NCI-H82 treated with DMSO at 0.1 percent for 48 hours (cell line): ENCODE measurements at regions not wholly inside any gene's neighbourhood (a gene's known extent, or its start where the extent isn't known, plus 50 kb on each side); places are given as distances from the start of the nearest gene placed in this dataset.

Experiments used
- DNase-seq: peaks from one replicate; lab custom pipeline; 2025; ENCODE audit not compliant: unreplicated experiment; lab: John Stamatoyannopoulos, UW

- DNase-seq: no peak
Measured at GRCh38 chr2:45180779-45181178, 171.5 kb upstream of the SIX2 start.

DNA sequence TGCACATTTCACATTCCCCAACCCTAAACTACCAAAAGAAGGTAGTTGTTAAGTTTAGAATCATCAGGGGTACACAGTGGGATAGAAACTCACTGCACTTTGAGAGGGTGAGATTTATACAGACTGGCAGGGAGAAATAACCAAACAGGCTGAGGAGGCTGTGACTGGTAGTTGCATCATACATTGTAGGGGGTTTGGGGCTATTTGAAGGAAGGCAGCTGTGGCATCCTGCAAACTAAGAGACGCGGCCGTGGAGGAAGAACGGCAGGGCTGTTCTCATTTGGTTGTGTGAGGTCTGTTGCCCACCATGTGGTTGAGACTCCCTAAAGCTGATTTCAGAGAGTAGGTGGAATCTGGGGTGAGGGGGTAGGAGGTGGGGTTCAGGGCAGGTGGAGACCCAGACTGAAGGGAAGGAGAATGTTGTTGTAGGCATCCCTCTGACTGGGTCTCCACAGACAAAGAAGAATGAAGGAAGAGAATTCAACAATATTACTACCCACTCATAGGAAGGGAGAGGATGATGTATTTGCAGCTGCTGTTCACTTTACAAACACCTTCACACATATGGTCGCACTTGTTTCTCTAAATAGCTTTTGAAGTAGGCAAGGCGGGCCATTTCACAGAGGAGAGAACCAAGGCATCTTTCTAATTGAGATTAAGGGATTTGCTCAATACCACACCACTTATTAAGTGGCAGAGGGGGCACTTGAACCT is 170.9 kb upstream of the SIX2 start:
- DNase-seq: no peak

DNA sequence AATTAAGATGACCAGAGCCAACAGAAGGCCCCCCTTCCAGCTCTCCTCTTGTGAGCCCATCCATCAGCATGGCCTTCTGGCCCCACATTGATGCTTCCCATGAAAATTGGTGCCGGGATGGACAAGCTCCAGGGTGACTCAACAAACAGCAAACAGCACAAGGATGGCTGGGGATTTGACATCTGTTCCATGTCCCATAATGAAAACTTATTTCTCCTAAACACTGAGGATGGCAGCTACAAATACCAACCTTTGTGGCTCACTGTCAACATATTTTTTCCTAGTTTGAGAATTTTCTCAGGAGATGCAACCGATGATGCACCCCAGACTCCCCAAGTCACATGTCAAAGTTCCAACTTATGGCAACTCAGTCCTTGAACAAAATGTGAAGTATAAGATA is 169.6 kb upstream of the SIX2 start:
- no peak for DNase-seq

DNA sequence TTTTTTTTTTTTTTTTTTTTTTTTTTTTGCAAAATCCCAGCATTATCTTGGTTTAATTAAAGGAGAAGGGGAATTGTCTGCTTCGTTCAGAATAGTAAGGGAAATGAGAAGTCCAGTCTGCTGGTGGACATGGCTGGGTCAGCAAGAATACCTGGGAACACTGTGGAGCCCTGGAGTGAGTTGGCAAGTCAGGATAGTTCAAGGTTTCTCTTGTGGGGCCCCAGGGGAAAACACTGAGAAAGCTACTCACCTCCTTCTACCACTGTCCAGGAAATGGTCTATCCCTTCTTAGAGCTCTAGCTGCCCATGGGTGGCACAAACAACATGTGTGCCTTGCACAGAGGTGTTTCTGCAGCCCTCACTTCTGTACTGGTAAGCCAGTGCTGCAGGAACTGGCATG is 169.1 kb upstream of the SIX2 start:
- no peak for DNase-seq

DNA sequence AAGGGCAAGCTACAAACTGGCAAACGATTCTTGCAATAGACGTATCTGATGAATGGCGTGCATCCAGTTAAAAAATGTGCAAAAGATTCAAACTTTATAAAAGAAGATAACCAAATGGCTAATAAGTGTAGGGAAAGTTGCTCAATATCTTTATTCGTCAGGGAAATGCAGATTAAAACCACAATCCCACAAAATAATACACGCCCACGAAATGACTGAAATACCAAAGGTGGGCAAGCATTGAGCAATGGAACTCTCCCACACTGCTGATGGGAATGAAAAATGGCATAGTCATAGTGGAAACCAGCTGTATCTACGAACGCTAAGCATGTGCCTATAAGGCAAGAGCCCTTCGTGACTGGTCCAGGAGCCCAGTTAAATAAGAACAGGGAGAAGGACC is 168.6 kb upstream of the SIX2 start:
- no peak for DNase-seq

DNA sequence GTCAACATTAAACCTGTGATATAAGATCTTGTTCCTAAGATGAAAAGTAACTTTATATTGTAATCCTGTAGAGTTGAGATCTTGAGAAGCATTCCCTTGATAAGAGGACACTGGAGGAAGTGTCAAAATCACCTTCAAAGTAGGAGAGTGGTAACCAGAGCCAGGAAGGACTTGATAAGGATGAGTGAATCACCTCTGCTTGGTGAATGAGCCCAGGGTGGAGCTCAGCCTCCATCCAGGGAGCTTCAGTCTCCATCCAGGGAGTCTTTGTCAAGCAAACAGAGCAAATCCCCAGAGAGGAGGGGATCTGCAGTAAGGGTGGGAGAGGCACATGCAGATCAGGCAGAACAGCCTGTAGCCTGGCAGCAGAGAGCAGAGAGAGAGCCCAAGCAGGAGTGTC is 167.1 kb upstream of the SIX2 start:
- no peak for DNase-seq

- no peak for DNase-seq
Measured at GRCh38 chr2:45173513-45173912, 164.3 kb upstream of the SIX2 start.

- DNase-seq: no peak
Measured at GRCh38 chr2:45172760-45173392, 163.6 kb upstream of the SIX2 start.

- DNase-seq: no peak
Measured at GRCh38 chr2:45172142-45172541, 162.9 kb upstream of the SIX2 start.

- no peak for DNase-seq
Measured at GRCh38 chr2:45171136-45171501, 161.9 kb upstream of the SIX2 start.

- no peak for DNase-seq
Measured at GRCh38 chr2:45170191-45171135, 161.2 kb upstream of the SIX2 start.

GRCh38 chr2:45169339-45170190 is 160.3 kb upstream of the SIX2 start:
- no peak for DNase-seq

GRCh38 chr2:45168711-45169338 is 159.6 kb upstream of the SIX2 start:
- DNase-seq: no peak

DNA sequence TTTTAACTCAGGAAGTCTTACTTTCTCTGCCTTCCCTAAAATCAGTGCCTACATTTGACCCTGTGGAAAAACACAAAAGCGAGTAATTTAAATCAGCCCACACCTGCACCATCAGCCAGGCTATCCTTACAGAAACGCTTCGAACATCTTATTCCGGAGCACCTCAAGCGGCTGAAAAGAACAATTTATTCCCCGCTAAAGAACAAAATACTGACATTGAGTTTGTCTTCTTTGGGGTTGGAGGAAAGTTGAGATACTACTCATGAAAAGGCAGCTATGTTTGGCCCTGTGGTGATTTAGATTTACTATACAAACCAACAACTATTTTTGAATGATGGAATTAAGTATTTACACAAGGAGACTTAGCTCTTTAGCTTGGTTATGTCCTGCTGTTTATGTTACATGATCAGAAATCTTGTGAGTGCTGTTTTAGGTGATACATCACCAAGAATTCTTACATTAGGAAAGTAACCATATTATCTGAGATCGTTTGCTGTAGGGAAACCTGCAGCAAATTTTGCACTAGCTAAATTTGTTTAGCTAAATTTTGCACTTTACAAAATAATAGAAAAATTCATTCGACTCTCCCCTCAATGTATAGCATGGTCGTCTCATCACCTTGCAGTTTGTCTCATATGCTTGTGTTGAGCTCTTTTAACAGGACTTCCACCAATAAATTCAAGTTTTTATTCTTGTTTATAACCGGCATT is 158.8 kb upstream of the SIX2 start:
- no peak for DNase-seq

- no peak for DNase-seq
Measured at GRCh38 chr2:45166229-45166890, 157.1 kb upstream of the SIX2 start.

DNA sequence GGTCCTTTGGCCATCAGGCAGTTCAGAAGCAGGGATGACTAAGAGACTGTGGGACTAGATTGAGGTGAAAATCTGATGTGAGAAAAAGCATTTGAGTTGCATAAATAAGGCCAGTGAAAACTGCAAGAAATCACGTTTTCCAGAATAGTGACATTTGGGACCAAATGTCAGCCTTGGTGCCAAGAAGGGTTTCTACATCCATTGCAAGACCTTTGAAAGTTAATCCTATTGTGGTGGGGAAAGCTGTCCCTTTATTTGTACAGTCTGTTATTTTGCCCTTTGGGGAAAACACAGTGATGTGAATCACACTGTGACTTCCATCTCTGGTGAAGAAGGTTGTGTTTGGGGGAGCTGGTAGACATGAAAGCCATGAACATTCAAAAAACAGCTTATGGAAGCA is 153.5 kb upstream of the SIX2 start:
- no peak for DNase-seq

- DNase-seq: no peak
Measured at GRCh38 chr2:45156605-45157004, 147.4 kb upstream of the SIX2 start.

- DNase-seq: no peak
Measured at GRCh38 chr2:45154606-45155155, 145.4 kb upstream of the SIX2 start.

- DNase-seq: no peak
Measured at GRCh38 chr2:45154144-45154543, 144.9 kb upstream of the SIX2 start.
